GM18858 (cell line): ENCODE measurements at regions not wholly inside any gene's neighbourhood (a gene's known extent, or its start where the extent isn't known, plus 50 kb on each side); places are given as distances from the start of the nearest gene placed in this dataset.

Experiments used
- ATAC-seq: cut with Tn5 transposase; IDR thresholded peaks from one replicate; pipeline ENCODE4 v1.9.1; 2021; ENCODE audit not compliant: unreplicated experiment

GRCh38 chr9:87236546-87236945 is 261.1 kb upstream of the DAPK1 start:
- ATAC-seq = no peak

GRCh38 chr9:87237336-87237735 is 260.3 kb upstream of the DAPK1 start:
- no peak for ATAC-seq

- no peak for ATAC-seq
Measured at GRCh38 chr9:87238545-87238944, 259.1 kb upstream of the DAPK1 start.

- no peak for ATAC-seq
Measured at GRCh38 chr9:87239312-87239711, 258.4 kb upstream of the DAPK1 start.

- ATAC-seq = no peak
Measured at GRCh38 chr9:87243602-87244001, 254.1 kb upstream of the DAPK1 start.

DNA sequence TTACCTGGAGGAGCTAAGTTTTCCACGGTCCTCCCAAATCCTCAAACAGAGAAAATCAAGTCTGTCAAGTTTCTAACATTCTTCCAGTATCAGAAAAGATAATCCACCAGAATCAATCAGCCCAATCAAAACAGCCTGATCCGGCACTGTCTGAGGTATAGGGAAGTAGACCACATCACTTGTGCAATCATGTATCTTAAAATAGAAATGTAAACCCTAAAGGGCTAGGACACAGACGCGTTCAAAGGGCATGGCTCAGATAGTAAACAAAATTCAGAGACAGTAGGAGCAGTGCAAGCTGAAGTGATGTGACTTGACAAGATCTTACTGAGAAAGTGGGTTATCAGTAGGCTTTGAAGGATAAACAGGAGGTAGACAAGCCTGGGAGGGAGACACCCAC is 252.4 kb upstream of the DAPK1 start:
- no peak for ATAC-seq

DNA sequence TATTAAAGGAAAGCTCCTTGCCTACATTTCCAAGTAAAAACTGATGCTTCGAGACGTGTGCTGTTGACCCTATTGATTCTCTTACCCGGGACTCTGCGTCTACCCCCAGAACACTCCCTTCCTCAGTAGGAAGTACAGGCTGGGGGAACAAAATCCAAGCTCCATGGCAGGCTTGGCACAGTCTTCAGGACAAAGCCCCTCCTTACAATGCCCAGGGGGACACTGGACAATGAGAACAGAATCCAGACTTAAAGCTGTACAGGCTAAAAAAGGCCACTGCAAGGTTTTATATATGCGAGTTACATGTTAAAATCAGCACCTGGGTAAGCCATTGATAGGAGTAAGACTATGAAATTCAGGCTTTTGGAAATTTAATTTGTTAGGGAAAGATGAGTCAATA is 250.6 kb upstream of the DAPK1 start:
- ATAC-seq = no peak

DNA sequence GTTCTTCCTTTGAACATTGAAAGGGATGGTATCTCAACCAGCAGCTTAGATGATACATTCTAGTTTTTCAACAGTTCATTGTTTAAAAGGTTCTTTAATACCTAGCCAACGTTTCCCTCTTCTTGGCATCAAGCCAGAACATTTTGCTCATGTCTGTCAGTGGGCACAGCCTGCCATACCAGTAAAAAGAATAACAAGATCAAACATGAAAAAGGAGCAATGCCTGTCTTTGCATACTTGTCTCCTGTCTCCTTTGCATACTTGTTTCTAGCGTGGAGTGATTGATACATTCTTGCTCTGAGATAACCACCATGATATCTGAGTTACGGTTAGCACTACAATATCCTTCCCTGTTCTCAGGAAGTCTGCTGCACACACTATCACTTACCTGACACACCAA is 248.6 kb upstream of the DAPK1 start:
- no peak for ATAC-seq

DNA sequence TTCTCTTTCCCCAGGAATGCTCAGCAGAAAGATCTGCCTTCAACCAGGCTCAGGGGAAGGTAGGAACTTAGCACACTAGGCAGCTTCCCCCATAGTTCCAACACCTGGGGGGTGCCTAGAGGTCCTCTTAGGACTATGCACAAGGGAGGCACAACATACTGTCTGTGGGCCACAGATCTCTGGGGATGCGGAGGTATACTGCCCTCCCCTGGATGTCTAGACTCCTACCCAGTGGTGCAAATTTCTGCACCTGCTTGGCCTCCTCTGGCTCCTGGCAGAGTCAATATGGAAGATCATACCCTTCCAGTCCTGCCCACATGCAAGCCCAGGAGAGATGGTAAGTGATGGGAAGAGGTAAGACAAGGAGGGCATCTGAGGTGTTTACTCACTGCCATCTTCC is 247.5 kb upstream of the DAPK1 start:
- no peak for ATAC-seq

DNA sequence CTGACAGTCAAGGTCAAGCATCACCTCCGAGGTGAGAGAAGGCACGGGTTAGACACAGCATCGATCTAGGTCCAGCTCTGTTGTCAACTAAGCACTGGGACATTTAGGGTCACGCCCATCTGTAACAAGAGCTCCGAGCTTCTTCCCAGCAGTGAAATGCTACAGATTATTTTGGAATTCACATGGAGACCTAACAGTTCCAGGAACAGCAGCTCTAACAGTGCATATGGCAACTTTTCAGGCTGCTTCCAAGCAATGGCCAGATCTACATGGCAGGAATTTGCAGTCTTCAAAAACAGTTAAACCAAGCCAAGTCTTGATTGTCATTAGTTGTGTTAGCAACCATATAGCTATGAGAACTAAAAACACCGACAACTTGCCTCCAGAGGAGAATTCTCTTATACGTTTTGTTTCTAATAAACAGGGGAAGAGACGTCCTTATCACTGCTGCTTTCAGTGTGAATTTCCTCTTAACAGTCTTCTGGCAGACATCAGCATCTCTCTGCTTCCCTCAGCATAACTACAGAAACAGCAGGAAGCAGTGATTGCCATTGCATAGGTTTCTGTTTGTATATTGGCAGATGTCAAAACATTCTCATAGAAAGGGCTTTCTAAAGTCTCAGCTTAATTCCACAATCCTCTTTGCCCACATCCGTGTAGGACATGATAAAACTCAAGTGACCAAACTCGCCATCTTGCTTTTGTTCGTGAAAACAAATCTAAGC is 242.1 kb upstream of the DAPK1 start:
- no peak for ATAC-seq

- ATAC-seq = no peak
Measured at GRCh38 chr9:87256973-87257372, 240.7 kb upstream of the DAPK1 start.

GRCh38 chr9:87259543-87260518 is 237.8 kb upstream of the DAPK1 start:
- no peak for ATAC-seq

- no peak for ATAC-seq
Measured at GRCh38 chr9:87263291-87263690, 234.4 kb upstream of the DAPK1 start.

DNA sequence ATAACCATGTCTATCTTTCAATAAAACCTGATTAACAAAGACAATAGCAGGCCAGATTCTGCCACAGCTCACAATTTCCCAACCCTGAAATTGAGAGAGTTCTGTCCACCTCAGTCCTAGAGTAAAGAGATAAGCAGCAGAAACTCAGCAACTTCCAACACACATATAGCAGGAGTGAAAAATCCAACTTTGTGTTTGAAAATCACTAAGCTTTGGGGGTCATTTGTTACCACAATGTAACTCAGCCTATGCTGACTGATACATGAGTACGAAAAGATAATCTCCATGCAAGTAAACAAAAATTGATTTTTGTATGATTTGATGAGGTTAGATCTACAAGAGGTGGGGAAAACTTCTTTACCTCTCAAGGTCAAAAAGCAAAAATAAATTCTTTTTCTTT is 231.0 kb upstream of the DAPK1 start:
- ATAC-seq = no peak

DNA sequence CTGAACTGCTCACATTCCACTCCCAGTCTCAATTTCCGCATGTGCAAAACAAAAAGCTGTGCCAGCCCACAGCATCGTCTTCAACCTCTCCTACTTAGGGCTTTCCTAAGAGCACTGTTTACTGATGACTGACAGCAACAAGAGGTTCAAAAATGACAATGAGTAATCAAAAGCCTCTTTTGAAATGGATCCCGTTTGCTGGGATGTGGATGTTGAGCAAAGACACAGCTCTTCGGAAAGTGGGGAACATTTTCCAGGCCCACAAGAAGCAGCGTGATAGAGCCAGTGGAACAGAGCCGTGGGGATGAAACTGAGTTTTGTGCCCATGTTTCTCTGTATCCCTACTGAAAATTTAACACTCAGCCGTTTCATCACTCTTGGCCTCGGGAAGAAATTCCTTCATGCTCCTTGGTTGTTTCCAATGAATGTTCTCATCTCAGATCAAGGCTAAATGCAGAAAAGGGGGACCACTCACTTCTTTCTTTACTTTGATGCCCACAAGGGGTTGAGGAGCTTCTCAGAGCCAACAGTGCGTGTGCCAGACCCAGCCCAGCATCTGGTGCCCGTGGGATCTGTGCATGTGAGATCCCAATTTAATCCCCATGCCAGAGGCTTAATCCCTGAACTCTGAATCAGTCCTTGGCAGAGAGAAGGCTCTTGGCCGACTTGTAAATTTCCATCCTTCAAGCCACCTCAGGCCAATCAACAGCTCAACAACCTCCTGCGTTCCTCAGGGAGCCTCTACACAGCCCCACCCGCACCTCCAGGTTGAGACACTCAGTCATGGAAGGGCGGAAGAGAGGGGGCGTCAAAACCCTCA is 230.2 kb upstream of the DAPK1 start:
- no peak for ATAC-seq

DNA sequence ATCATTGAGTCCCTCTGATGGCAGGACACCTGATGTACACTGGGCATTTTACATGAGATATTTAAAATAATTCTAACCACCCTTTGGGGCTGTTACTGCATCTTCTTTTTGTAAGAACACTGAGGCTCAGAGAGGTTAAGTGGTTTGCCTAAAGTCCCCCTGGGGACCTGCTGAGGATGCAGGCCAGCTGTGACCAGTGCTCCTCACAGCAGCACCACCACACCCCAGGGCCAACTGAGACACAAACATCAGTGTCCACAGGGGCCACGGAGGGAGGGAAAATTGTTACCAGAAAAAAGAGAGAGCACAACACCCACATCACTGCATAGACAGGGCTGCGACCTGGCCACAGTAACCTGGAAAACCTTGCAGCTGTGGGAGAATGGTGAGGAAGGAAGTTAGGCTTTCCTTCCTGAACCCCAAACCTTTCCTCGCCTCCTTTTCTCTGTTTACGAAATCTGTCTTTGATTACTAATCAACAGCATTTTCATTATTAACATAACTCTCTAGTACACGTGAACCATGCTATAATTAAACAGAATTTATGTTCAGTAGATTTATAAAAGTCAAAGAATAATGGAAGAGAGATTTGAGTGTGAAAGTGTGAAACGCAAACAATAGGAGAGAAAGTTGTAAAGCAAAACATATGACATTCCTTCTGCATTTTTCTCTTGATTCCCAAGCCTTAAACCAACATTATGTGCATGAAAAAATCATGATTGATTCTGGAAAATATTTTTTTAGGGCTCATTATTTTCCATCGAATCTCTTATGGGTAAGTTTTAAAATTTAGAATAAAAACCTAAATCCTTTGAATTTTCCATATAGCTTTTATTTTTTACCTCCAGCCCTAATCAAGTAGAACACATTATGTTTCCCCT is 228.1 kb upstream of the DAPK1 start:
- no peak for ATAC-seq

GRCh38 chr9:87270221-87270847 is 227.3 kb upstream of the DAPK1 start:
- no peak for ATAC-seq

GRCh38 chr9:87270848-87271234 is 226.8 kb upstream of the DAPK1 start:
- ATAC-seq = no peak

DNA sequence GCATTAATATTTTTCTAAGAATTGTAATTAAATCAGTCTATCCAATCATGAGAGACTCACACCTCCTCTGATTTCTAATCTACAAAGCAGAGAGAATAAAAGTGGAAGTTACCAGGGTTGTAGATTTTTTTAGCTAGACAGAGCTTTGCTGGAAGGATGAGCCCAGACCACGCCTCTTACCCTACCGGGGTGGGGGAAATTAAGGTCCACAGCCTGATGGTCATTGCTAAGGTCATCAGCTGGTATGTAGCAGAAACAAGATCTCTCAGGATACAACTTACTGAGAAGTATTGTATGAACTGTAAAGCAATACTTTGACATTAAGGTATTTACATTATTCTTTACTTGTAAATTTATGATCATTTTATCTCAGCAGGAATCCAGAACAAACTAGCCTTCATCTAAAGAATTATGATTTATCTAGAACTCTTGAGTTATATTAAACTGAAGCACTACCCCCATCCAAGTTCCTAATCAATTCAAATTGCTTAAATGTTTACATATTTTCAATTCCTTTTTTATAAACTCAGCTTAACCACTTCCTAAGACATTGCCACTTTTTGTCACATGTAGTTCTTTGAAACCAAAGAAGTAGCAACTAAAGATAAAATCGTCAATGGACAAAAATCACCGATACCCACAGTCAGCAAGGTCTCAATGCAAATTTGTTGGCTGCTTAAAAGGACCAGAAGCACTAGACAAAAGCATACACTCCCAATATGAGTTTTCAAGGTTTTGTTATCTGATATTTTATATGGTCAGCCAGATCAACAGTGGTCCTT is 225.8 kb upstream of the DAPK1 start:
- no peak for ATAC-seq
